Stimulated activated CD4-positive, alpha-beta T cell treated with anti-CD3 and anti-CD28 coated beads, Interleukin-2, amount 100 ng/mL, for 24 hours (primary cell): ENCODE measurements at regions not wholly inside any gene's neighbourhood (a gene's known extent, or its start where the extent isn't known, plus 50 kb on each side); places are given as distances from the start of the nearest gene placed in this dataset.

Source experiments
- DNase-seq, 2 donors: peaks; one replicate each; pipeline ENCODE4 v3.0.0-alpha.2; 2020

GRCh38 chr13:111413407-111414187 lies 93.2 kb downstream of the TEX29 start:
- DNase-seq = no peak

- no peak for DNase-seq
Measured at GRCh38 chr13:111414341-111414740, 93.9 kb downstream of the TEX29 start.

GRCh38 chr13:111415246-111415645 lies 94.8 kb downstream of the TEX29 start:
- no peak for DNase-seq

- no peak for DNase-seq
Measured at GRCh38 chr13:111415765-111416164, 95.3 kb downstream of the TEX29 start.

- DNase-seq = no peak
Measured at GRCh38 chr13:111418101-111418500, 97.7 kb downstream of the TEX29 start.

GRCh38 chr13:111420113-111420876 lies 99.9 kb downstream of the TEX29 start:
- no peak for DNase-seq

- DNase-seq = no peak
Measured at GRCh38 chr13:111421216-111421615, 100.8 kb downstream of the TEX29 start.

- DNase-seq = no peak
Measured at GRCh38 chr13:111422348-111422747, 101.9 kb downstream of the TEX29 start.

- no peak for DNase-seq
Measured at GRCh38 chr13:111423168-111423785, 102.8 kb downstream of the TEX29 start.

- DNase-seq = no peak
Measured at GRCh38 chr13:111424134-111424533, 103.7 kb downstream of the TEX29 start.

- no peak for DNase-seq
Measured at GRCh38 chr13:111425326-111425725, 104.9 kb downstream of the TEX29 start.

GRCh38 chr13:111429064-111429558 lies 108.7 kb downstream of the TEX29 start:
- DNase-seq = peak; percentile 30 to 58

- DNase-seq = no peak
Measured at GRCh38 chr13:111431206-111431605, 110.8 kb downstream of the TEX29 start.

GRCh38 chr13:111434578-111435159 lies 114.2 kb downstream of the TEX29 start:
- no peak for DNase-seq

GRCh38 chr13:111436446-111436845 lies 116.0 kb downstream of the TEX29 start:
- DNase-seq = no peak

GRCh38 chr13:111437417-111437816 lies 117.0 kb downstream of the TEX29 start:
- no peak for DNase-seq

GRCh38 chr13:111437856-111438547 lies 117.6 kb downstream of the TEX29 start:
- DNase-seq = no peak

GRCh38 chr13:111440492-111440891 lies 120.0 kb downstream of the TEX29 start:
- DNase-seq = peak in 1 of 2 donors; percentile 17

GRCh38 chr13:111443981-111444380 lies 123.5 kb downstream of the TEX29 start:
- no peak for DNase-seq

GRCh38 chr13:111448504-111448903 lies 128.1 kb downstream of the TEX29 start:
- no peak for DNase-seq

GRCh38 chr13:111449041-111449440 lies 128.6 kb downstream of the TEX29 start:
- no peak for DNase-seq

GRCh38 chr13:111451402-111451801 lies 131.0 kb downstream of the TEX29 start:
- DNase-seq = no peak
